ENCODE measurements at regions not wholly inside any gene's neighbourhood (a gene's known extent, or its start where the extent isn't known, plus 50 kb on each side); places are given as distances from the start of the nearest gene placed in this dataset.

- no peak overlapping the region for H2AFZ ChIP-seq (ENCODE audit: low read length)
Measured at GRCh38 chr10:111203615-111204014, 126.8 kb downstream of the ADRA2A start.

GRCh38 chr10:111204838-111205237, 128.0 kb downstream of the ADRA2A start:
- Histone ChIP-seq H2AFZ (ENCODE audit: low read length) (no peak overlapping the region), H3K79me2 (ENCODE audit: insufficient read depth, low read length) (no peaks in the 10 kb centered on the region), H3K27me3 (ENCODE audit: insufficient read depth, low read length, poor library complexity, severe bottlenecking) (no peaks in the 10 kb centered on the region), H3K4me2 (ENCODE audit: low read depth, low read length, poor library complexity, severe bottlenecking) (no peak overlapping the region), H3K36me3 (ENCODE audit: insufficient read depth, low read length) (no peaks in the 10 kb centered on the region), H3K4me1 (ENCODE audit: insufficient read depth, low read length, poor library complexity, severe bottlenecking) (no peaks in the 10 kb centered on the region), H3K9me2 (replicated peaks; ENCODE audit: low read depth, low read length) (no peaks in the 10 kb centered on the region), H3K4me3 (ENCODE audit: low read length, poor library complexity, severe bottlenecking) (no peak overlapping the region), H3K9me3 (ENCODE audit: insufficient read depth, low read depth, low read length) (no peaks in the 10 kb centered on the region), H3F3A (ENCODE audit: low read depth) (no peaks in the 10 kb centered on the region), H4K20me1 (ENCODE audit: insufficient read depth, low read length, poor library complexity, severe bottlenecking) (no peaks in the 10 kb centered on the region), H3K9ac (ENCODE audit: low read depth, low read length, poor library complexity, severe bottlenecking) (no peak overlapping the region)
- no peak for TF ChIP-seq CTCF (conservative IDR thresholded peaks at IDR 0.05; ENCODE audit: low read length)
- TF ChIP-seq EZH2phosphoT487 (IDR thresholded peaks at IDR 0.05; ENCODE audit: borderline replicate concordance), result no peak

More at GRCh38 chr10:111203615-111204014, 126.8 kb downstream of the ADRA2A start:
- TF ChIP-seq EZH2phosphoT487 (IDR thresholded peaks at IDR 0.05; ENCODE audit: borderline replicate concordance) (no peak), CTCF (conservative IDR thresholded peaks at IDR 0.05; ENCODE audit: low read length) (no peak)
- Histone ChIP-seq H3K27me3 (ENCODE audit: insufficient read depth, low read length, poor library complexity, severe bottlenecking) (no peaks in the 10 kb centered on the region), H4K20me1 (ENCODE audit: insufficient read depth, low read length, poor library complexity, severe bottlenecking) (no peaks in the 10 kb centered on the region), H3K9me3 (ENCODE audit: insufficient read depth, low read depth, low read length) (no peaks in the 10 kb centered on the region), H3K4me2 (ENCODE audit: low read depth, low read length, poor library complexity, severe bottlenecking) (no peak overlapping the region), H3K4me1 (ENCODE audit: insufficient read depth, low read length, poor library complexity, severe bottlenecking) (no peaks in the 10 kb centered on the region), H3K9ac (ENCODE audit: low read depth, low read length, poor library complexity, severe bottlenecking) (no peak overlapping the region), H3K79me2 (ENCODE audit: insufficient read depth, low read length) (no peaks in the 10 kb centered on the region), H3K36me3 (ENCODE audit: insufficient read depth, low read length) (no peaks in the 10 kb centered on the region), H3K4me3 (ENCODE audit: low read length, poor library complexity, severe bottlenecking) (no peak overlapping the region), H3K9me2 (replicated peaks; ENCODE audit: low read depth, low read length) (no peaks in the 10 kb centered on the region), H3F3A (ENCODE audit: low read depth) (no peaks in the 10 kb centered on the region)

- Histone ChIP-seq H2AFZ (ENCODE audit: low read length) (no peak overlapping the region), H4K20me1 (ENCODE audit: insufficient read depth, low read length, poor library complexity, severe bottlenecking) (no peaks in the 10 kb centered on the region), H3K4me2 (ENCODE audit: low read depth, low read length, poor library complexity, severe bottlenecking) (no peak overlapping the region), H3K4me3 (ENCODE audit: low read length, poor library complexity, severe bottlenecking) (no peak overlapping the region), H3K79me2 (ENCODE audit: insufficient read depth, low read length) (no peaks in the 10 kb centered on the region), H3K9me2 (replicated peaks; ENCODE audit: low read depth, low read length) (no peaks in the 10 kb centered on the region), H3K9ac (ENCODE audit: low read depth, low read length, poor library complexity, severe bottlenecking) (no peak overlapping the region), H3K36me3 (ENCODE audit: insufficient read depth, low read length) (no peaks in the 10 kb centered on the region), H3F3A (ENCODE audit: low read depth) (no peaks in the 10 kb centered on the region), H3K27me3 (ENCODE audit: insufficient read depth, low read length, poor library complexity, severe bottlenecking) (no peaks in the 10 kb centered on the region), H3K9me3 (ENCODE audit: insufficient read depth, low read depth, low read length) (no peaks in the 10 kb centered on the region), H3K4me1 (ENCODE audit: insufficient read depth, low read length, poor library complexity, severe bottlenecking) (no peaks in the 10 kb centered on the region)
- TF ChIP-seq CTCF (conservative IDR thresholded peaks at IDR 0.05; ENCODE audit: low read length), result no peak
- TF ChIP-seq EZH2phosphoT487 (IDR thresholded peaks at IDR 0.05; ENCODE audit: borderline replicate concordance), result no peak
Measured at GRCh38 chr10:111206521-111206920, 129.7 kb downstream of the ADRA2A start.

Measured in Loucy (cell line).